Cardiac fibroblast (primary cell): ENCODE measurements at regions not wholly inside any gene's neighbourhood (a gene's known extent, or its start where the extent isn't known, plus 50 kb on each side); places are given as distances from the start of the nearest gene placed in this dataset.
A peak's percentile ranks its signal among the peaks of the same experiment; 100 is the strongest.

Experiments used
- DNase-seq, 2 donors: peaks; one replicate each; pipeline versions ENCODE4 v3.0.0 to v3.0.0-alpha.2; 2010; ENCODE audit warnings: low read depth in 2 of 2
- H3K4me3 ChIP-seq, 2 donors: replicated peaks in 1 of 2; 1 replicate in 1 of 2; 2 replicates in 1 of 2; pipeline ENCODE4 v1.5.1; 2011; ENCODE audit warnings: low read depth in 2 of 2, low read length in 2 of 2, mild to moderate bottlenecking in 2 of 2, moderate library complexity in 1 of 2
- TF ChIP-seq, protein P1 (sequence below): IDR thresholded peaks from one replicate; pipeline ENCODE4 v1.5.1; 2011; ENCODE audit warnings: low read depth, mild to moderate bottlenecking, low read length, inconsistent platforms

DNA sequence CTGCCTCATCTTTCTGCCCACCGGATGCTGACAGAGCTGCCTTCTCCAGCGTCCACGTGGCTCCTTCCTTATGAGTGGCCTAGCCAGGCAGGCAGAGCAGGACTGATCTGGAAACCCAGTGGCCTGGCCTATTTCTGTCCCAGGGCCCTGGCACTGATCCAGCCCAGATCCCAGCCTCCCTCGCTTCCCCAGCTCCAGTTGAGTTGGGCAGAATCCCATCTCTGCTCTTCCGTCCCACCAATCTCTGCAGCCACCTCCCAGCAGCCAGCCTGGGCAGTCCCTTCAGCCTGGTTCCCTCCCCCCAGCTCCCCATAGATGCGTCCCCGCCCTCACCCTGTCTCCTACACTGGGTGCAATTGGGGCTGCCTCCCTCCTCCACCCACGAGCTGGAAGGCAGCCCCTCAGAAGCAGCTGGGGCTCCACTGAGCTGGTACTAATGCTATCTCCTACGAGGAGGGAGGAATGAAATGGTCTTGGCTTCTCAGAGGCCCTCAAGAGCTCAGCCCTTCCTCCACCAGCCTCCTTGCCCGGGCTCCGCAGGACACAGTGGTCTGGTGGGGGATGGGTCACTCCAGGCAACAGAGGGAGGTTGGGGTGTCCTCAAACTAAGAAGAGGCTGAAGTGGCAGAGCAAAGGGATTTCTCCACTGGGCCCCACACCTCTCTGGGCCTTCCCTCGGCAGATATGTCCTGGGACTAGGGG is 94.2 kb downstream of the PJA1 start:
- peak in 1 of 2 donors; percentile 20 for DNase-seq
- H3K4me3 ChIP-seq = no peak overlapping the region
- TF ChIP-seq, protein P1, sequence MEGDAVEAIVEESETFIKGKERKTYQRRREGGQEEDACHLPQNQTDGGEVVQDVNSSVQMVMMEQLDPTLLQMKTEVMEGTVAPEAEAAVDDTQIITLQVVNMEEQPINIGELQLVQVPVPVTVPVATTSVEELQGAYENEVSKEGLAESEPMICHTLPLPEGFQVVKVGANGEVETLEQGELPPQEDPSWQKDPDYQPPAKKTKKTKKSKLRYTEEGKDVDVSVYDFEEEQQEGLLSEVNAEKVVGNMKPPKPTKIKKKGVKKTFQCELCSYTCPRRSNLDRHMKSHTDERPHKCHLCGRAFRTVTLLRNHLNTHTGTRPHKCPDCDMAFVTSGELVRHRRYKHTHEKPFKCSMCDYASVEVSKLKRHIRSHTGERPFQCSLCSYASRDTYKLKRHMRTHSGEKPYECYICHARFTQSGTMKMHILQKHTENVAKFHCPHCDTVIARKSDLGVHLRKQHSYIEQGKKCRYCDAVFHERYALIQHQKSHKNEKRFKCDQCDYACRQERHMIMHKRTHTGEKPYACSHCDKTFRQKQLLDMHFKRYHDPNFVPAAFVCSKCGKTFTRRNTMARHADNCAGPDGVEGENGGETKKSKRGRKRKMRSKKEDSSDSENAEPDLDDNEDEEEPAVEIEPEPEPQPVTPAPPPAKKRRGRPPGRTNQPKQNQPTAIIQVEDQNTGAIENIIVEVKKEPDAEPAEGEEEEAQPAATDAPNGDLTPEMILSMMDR = no peak

DNA sequence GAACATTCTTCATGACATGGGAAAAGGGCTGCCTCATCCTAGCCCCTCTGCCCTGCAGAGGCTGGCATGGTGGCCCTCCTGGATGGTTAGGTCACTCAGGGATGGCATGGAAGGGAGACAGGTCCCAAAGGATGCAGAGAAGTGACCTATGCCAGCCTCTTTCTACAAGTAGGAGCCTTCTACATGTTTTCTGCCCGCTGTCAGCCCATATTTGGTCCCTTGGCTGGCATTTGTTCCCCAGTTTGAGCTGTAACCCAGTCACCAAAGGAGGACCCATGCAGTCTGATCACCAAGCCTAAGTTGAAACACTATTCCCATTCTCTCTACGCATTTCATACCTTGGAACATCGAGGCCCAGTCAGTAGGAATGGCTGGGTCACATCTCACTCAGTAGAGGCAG is 95.4 kb downstream of the PJA1 start:
- TF ChIP-seq, protein P1 = no peak
- H3K4me3 ChIP-seq = no peak overlapping the region
- no peak for DNase-seq

DNA sequence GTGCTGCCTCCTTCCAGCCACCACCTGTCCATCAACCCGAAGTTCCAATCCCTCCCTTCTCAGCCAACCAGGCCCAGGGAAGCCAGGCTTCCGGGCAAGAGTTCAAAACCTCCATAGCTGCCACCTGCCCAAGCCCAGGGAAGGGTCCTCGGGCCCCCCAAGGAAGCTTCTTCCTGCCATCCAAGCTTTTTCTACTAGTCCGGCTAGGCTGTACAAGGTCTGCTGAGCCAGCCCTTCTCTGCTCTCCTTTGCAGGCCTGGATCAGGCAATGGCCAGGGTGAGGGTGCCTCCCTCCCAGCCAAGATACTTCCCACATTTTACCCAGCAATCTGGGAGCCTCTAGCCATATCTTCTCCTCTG is 96.2 kb downstream of the PJA1 start:
- no peak for DNase-seq
- H3K4me3 ChIP-seq = no peak overlapping the region
- TF ChIP-seq, protein P1 = no peak

DNA sequence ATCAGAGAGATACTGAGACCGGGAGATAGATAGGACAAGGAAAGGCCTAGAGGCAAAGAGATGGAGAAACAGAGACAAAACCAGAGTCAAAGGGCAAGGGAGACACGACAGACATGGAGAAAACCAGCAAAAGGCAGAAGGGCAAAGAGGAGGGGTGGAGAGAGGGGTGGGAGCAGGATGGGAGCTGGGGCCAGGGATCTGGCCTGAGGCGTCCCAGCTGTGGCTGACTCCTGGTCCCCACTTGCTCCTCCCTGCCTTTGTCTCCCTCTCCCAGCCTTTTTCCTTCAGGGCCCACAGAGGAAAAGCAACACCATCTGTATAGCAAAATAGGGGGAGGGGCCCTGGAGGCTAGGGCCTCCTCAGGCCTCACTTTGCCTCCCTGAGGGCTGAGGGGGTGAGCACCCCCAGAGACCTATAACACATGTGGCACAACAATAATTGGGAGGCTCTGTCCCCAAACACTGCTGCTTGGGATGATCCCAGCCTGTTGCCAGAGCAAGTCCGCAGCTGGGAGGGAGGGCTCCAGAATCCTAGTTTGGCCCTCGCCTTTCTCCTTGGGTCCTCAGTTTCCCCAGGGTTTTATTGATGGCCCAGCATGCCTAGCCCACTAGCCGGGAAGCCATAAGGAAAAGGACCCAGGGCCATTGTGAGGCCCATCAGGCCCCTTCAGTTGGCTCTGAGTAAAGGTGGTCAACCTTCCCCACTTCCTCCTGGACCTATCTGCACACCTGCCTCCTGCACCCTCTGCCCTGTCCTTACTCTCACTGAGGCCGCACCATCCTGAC is 96.8 kb downstream of the PJA1 start:
- no peak for DNase-seq
- TF ChIP-seq, protein P1 = no peak
- H3K4me3 ChIP-seq = no peak overlapping the region

DNA sequence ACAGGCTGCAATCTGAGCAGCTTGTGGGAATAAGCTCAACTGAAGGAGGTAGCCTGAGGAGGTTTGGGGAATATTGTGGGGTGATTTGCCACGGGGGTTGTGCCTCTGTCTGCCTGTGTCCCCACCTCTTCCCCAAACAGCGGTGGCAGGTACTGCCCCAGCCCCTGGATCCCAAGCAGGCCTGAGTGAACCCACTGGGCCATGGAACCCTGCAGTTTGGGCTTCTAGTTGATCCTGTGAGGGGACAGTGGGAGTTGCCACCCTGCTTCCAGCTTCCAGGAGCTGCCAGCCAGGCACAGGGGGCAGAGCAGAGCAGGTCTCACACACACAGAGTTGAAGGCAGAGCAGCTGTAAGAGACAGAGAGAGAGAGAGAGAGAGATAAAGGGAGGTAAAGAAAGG is 97.4 kb downstream of the PJA1 start:
- TF ChIP-seq, protein P1 = no peak
- no peak for DNase-seq

DNA sequence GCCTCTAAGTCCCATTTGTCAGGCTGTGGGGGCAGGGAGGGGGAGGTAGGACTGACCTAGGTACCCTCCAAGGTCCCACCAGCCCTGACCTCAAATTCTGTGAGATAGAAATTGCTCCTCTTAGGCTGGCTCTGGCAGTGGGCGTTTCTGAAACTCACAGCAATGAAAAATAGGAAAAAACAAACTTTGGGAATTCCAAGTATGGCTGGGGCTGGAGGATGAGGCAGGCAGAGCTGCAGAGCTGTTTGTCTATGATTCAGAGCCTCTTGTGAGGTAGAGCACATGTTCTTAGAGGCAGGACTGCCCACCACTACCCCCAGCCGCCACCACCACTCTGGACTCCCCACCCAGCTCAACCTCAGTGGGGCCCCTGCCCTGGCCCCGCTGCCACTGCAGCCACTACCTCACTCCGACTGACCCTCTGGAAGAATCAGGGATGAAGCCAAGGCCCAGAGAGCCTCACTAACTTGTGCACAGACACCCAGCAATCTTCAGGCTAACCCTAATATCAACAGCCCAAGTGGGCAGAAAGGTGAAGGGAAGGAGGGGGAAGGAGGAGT is 98.2 kb downstream of the PJA1 start:
- TF ChIP-seq, protein P1 = no peak
- no peak overlapping the region for H3K4me3 ChIP-seq
- peak in 1 of 2 donors; percentile 15 for DNase-seq

More for the DNA sequence above, 97.4 kb downstream of the PJA1 start:
- H3K4me3 ChIP-seq = no peak overlapping the region
